ENCODE measurements at regions not wholly inside any gene's neighbourhood (a gene's known extent, or its start where the extent isn't known, plus 50 kb on each side); places are given as distances from the start of the nearest gene placed in this dataset.

GRCh38 chr14:105793836-105794235 is 267.5 kb downstream of the TMEM121 start:
- DNase-seq (ENCODE audit: low read depth) = no peak
- TF ChIP-seq CTCF (IDR thresholded peaks at IDR 0.05; ENCODE audit: control insufficient read depth, insufficient read depth, low read depth, low read length, missing control alignments) = no peak
- no peak overlapping the region for H3K4me3 ChIP-seq (ENCODE audit: control insufficient read depth, low read depth, low read length)

GRCh38 chr14:105797546-105797945 is 271.2 kb downstream of the TMEM121 start:
- no peak for TF ChIP-seq CTCF (IDR thresholded peaks at IDR 0.05; ENCODE audit: control insufficient read depth, insufficient read depth, low read depth, low read length, missing control alignments)
- no peak overlapping the region for H3K4me3 ChIP-seq (ENCODE audit: control insufficient read depth, low read depth, low read length)
- no peak for DNase-seq (ENCODE audit: low read depth)

- no peak overlapping the region for H3K4me3 ChIP-seq (ENCODE audit: control insufficient read depth, low read depth, low read length)
- no peak for TF ChIP-seq CTCF (IDR thresholded peaks at IDR 0.05; ENCODE audit: control insufficient read depth, insufficient read depth, low read depth, low read length, missing control alignments)
- no peak for DNase-seq (ENCODE audit: low read depth)
Observed at GRCh38 chr14:105805701-105806100, 279.3 kb downstream of the TMEM121 start.

- no peak for TF ChIP-seq CTCF (IDR thresholded peaks at IDR 0.05; ENCODE audit: control insufficient read depth, insufficient read depth, low read depth, low read length, missing control alignments)
- no peak for DNase-seq (ENCODE audit: low read depth)
- no peak overlapping the region for H3K4me3 ChIP-seq (ENCODE audit: control insufficient read depth, low read depth, low read length)
Observed at GRCh38 chr14:105806568-105806967, 280.2 kb downstream of the TMEM121 start.

GRCh38 chr14:105817971-105818711 is 291.8 kb downstream of the TMEM121 start:
- no peak for TF ChIP-seq CTCF (IDR thresholded peaks at IDR 0.05; ENCODE audit: control insufficient read depth, insufficient read depth, low read depth, low read length, missing control alignments)
- no peak for DNase-seq (ENCODE audit: low read depth)
- H3K4me3 ChIP-seq (ENCODE audit: control insufficient read depth, low read depth, low read length) = no peak overlapping the region

GRCh38 chr14:105818712-105819005 is 292.3 kb downstream of the TMEM121 start:
- TF ChIP-seq CTCF (IDR thresholded peaks at IDR 0.05; ENCODE audit: control insufficient read depth, insufficient read depth, low read depth, low read length, missing control alignments) = no peak
- no peak for DNase-seq (ENCODE audit: low read depth)
- H3K4me3 ChIP-seq (ENCODE audit: control insufficient read depth, low read depth, low read length) = no peak overlapping the region

GRCh38 chr14:105830171-105830570 is 303.8 kb downstream of the TMEM121 start:
- no peak overlapping the region for H3K4me3 ChIP-seq (ENCODE audit: control insufficient read depth, low read depth, low read length)
- TF ChIP-seq CTCF (IDR thresholded peaks at IDR 0.05; ENCODE audit: control insufficient read depth, insufficient read depth, low read depth, low read length, missing control alignments) = no peak
- DNase-seq (ENCODE audit: low read depth) = no peak
